ENCODE measurements at regions not wholly inside any gene's neighbourhood (a gene's known extent, or its start where the extent isn't known, plus 50 kb on each side); places are given as distances from the start of the nearest gene placed in this dataset.

DNA sequence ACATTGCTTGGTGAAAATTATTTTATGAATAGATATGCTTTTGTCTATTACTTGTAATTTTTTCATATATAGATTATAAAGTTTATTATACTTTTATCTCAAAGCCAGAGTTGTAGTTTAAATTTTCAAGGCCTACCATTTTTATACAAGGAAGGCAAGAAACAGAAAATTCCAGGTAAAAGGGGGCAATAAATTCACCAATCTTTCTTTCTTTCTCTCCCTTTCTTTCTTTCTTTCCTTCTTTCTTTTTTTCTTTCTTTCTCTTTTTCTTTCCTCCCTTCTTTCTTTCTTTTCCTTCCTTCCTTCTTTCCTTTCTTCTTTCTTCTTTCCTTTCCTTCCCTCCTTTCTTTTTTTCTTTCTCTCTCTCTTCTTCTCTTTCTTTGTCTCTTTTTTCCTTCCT is 529.4 kb downstream of the PCDH17 start:
- TF ChIP-seq, protein P1, sequence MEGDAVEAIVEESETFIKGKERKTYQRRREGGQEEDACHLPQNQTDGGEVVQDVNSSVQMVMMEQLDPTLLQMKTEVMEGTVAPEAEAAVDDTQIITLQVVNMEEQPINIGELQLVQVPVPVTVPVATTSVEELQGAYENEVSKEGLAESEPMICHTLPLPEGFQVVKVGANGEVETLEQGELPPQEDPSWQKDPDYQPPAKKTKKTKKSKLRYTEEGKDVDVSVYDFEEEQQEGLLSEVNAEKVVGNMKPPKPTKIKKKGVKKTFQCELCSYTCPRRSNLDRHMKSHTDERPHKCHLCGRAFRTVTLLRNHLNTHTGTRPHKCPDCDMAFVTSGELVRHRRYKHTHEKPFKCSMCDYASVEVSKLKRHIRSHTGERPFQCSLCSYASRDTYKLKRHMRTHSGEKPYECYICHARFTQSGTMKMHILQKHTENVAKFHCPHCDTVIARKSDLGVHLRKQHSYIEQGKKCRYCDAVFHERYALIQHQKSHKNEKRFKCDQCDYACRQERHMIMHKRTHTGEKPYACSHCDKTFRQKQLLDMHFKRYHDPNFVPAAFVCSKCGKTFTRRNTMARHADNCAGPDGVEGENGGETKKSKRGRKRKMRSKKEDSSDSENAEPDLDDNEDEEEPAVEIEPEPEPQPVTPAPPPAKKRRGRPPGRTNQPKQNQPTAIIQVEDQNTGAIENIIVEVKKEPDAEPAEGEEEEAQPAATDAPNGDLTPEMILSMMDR (conservative IDR thresholded peaks at IDR 0.05; ENCODE audit: low read depth, low read length), result no peak
- no peak for TF ChIP-seq EZH2 (IDR thresholded peaks at IDR 0.05; ENCODE audit: low read length, unreplicated experiment)
- TF ChIP-seq EZH2phosphoT487 (IDR thresholded peaks at IDR 0.05; ENCODE audit: borderline replicate concordance, low read length), result no peak
